ENCODE measurements at regions not wholly inside any gene's neighbourhood (a gene's known extent, or its start where the extent isn't known, plus 50 kb on each side); places are given as distances from the start of the nearest gene placed in this dataset.

DNA sequence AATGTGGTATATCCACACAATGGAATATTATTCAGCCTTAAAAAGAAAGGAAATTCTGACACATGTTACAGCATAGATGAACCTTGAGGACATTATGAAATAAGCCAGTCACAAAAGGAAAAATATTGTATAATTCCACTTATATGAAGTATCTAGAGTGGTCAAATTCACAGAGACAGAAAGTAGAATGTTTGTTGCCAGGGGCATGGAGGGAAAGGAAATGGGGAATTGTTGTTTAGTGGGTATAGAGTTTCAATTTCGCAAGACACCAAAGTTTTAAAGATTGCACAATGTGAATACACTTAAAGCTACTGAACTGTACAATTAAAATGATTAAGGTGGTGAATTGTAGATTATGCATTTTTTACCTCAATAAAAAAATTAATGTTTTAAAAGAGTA, 92.9 kb downstream of the TXNL1 start:
- peak; percentile 20 for DNase-seq (ENCODE audit: low read depth)
- TF ChIP-seq, protein P1, sequence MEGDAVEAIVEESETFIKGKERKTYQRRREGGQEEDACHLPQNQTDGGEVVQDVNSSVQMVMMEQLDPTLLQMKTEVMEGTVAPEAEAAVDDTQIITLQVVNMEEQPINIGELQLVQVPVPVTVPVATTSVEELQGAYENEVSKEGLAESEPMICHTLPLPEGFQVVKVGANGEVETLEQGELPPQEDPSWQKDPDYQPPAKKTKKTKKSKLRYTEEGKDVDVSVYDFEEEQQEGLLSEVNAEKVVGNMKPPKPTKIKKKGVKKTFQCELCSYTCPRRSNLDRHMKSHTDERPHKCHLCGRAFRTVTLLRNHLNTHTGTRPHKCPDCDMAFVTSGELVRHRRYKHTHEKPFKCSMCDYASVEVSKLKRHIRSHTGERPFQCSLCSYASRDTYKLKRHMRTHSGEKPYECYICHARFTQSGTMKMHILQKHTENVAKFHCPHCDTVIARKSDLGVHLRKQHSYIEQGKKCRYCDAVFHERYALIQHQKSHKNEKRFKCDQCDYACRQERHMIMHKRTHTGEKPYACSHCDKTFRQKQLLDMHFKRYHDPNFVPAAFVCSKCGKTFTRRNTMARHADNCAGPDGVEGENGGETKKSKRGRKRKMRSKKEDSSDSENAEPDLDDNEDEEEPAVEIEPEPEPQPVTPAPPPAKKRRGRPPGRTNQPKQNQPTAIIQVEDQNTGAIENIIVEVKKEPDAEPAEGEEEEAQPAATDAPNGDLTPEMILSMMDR (IDR thresholded peaks at IDR 0.05; ENCODE audit: insufficient read depth, low read depth, low read length) = no peak

DNA sequence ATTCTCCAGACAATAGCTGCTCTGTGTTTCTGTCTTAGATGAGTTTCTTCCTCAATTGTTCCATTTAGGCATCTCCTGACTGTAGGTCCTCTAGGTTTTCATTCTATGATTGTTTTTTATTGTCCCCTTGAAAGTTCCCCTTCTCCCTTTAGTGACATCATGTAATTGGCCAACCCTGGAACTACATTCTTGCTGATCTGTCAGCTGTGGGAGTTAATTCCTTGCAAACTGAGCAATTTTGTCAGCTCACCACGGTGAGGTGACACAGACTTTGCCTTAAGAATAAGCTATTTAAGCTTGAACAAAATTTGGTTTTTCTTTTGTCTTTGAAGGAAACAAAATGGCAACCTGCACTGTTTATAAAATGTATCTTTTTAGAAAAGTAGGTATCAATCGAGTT, 95.9 kb downstream of the TXNL1 start:
- no peak overlapping the region for H3K4me3 ChIP-seq (ENCODE audit: low read depth, low read length)
- TF ChIP-seq, protein P1 (IDR thresholded peaks at IDR 0.05; ENCODE audit: insufficient read depth, low read depth, low read length) = no peak
- no peak for DNase-seq (ENCODE audit: low read depth)

More for the DNA sequence above, 92.9 kb downstream of the TXNL1 start:
- H3K4me3 ChIP-seq (ENCODE audit: low read depth, low read length) = no peak overlapping the region

DNA sequence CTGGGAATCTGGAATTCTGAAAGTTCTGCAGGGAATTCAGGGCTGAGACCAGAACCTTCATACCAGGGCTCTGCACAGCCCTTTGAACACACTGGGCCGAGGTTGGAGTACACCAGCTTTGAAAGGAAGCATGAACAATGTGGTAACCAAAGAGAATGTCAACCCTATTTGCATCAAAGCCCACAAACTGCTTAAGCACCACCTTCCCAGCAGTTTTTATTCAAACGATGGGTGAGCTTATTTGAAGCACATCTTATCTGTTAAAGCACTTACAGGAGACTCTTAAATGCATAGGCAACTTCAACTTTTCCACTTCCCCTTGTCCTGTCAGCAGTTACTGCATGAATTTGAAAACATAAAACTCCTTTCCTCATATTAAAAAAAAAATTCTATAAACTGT, 96.6 kb downstream of the TXNL1 start:
- TF ChIP-seq, protein P1 (IDR thresholded peaks at IDR 0.05; ENCODE audit: insufficient read depth, low read depth, low read length) = no peak
- no peak overlapping the region for H3K4me3 ChIP-seq (ENCODE audit: low read depth, low read length)
- DNase-seq (ENCODE audit: low read depth) = no peak

DNA sequence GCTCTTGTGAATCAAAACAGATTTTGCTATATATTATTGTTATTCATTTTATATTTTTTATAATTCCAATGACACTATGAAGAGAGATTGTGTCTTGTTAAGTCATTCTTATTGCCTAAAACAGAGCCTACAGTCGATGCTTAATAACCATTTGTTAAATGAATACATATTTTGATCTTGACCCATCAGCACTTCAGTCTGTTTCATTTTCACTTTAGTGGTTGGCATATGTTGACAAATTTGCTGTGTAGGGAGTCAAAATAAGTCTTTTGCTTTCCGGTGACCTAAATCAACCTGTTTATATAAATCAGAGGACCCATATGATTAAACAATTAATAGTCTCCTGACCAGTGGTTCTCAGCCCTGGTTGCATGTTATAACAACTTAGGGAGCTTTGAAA, 97.1 kb downstream of the TXNL1 start:
- DNase-seq (ENCODE audit: low read depth) = no peak
- H3K4me3 ChIP-seq (ENCODE audit: low read depth, low read length) = no peak overlapping the region
- TF ChIP-seq, protein P1 (IDR thresholded peaks at IDR 0.05; ENCODE audit: insufficient read depth, low read depth, low read length) = no peak

DNA sequence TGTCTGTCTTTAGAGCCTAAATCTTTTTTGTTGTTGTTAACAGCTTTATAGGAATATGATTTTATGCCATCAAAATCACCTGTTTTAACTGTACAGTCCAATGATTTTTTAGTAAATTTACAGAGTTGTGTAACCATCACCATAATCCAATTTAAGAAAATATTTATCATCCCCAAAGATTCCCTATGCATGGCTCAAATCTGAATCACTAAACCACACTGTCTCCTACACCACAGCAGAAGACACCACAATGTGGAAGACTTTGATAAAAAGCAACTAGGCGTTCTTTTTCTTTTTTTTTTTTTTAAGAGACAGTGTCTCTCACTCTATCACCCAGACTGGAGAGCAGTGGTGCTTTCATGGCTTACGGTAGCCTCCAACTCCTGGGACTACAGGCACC, 99.6 kb downstream of the TXNL1 start:
- DNase-seq (ENCODE audit: low read depth) = no peak
- TF ChIP-seq, protein P1 (IDR thresholded peaks at IDR 0.05; ENCODE audit: insufficient read depth, low read depth, low read length) = no peak
- H3K4me3 ChIP-seq (ENCODE audit: low read depth, low read length) = no peak overlapping the region

DNA sequence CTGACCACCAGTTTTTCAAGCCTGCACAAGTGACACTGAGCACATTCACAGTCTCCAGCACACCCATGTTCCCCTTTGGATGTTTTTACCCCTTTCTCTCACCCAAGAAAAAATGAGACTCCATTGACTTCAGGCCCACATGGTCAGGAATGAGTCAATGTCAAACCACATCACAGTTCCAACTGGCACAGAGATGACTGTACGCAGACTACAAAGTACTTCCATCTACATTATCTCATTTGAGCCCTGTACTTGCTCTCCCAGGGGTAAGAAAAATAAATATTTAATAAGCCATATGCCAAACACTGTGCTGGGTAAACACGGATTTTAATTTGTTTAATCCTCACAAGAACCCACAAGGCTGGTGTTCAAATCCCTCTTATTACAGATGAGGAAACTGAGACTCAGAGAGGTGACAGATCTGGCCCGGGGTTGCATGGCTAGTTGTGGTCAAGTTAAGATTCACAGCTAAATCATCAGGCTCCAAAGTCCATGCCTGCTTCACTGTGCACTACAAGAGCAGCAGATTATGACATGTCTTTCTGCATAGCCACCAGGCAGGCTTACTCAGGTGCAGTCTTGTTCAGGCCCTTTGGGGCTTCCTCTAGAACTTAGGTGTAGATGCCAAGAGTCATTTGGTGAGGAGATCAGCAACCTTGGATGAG, 106.1 kb downstream of the TXNL1 start:
- TF ChIP-seq, protein P1 (IDR thresholded peaks at IDR 0.05; ENCODE audit: insufficient read depth, low read depth, low read length) = no peak
- H3K4me3 ChIP-seq (ENCODE audit: low read depth, low read length) = no peak overlapping the region
- no peak for DNase-seq (ENCODE audit: low read depth)

DNA sequence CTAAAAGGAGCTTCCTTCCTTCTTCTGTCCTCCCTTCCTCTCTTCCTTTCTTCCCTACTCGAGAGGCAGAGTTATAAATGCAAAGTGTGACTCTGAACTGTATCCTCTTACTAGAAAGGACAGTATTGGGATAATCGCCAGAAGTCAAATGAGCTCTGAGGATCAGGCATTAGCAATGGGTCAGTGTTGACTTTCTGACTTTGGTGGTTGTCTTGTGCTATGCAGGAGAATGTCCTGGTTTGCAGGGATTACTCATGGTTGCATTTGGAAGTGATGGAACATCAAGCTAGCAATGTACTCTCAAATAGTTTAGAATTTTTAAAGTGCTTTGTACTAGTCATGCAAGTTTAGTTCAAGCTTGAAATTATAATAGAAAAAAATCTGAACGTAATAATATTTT, 115.6 kb downstream of the TXNL1 start:
- TF ChIP-seq, protein P1 (IDR thresholded peaks at IDR 0.05; ENCODE audit: insufficient read depth, low read depth, low read length) = no peak
- DNase-seq (ENCODE audit: low read depth) = no peak

More for the DNA sequence above, 115.6 kb downstream of the TXNL1 start:
- H3K4me3 ChIP-seq (ENCODE audit: low read depth, low read length) = no peak overlapping the region
